GM04503 (cell line): ENCODE measurements at regions not wholly inside any gene's neighbourhood (a gene's known extent, or its start where the extent isn't known, plus 50 kb on each side); places are given as distances from the start of the nearest gene placed in this dataset.
"Not testable (repeated sequence)": the region's sequence is repeated elsewhere in the genome, so short reads cannot be mapped to it uniquely, and the experiment has no call there.

Experiments
- DNase-seq: peaks from one replicate; pipeline ENCODE4 v3.0.0-alpha.2; 2012; ENCODE audit warnings: low read depth

DNA sequence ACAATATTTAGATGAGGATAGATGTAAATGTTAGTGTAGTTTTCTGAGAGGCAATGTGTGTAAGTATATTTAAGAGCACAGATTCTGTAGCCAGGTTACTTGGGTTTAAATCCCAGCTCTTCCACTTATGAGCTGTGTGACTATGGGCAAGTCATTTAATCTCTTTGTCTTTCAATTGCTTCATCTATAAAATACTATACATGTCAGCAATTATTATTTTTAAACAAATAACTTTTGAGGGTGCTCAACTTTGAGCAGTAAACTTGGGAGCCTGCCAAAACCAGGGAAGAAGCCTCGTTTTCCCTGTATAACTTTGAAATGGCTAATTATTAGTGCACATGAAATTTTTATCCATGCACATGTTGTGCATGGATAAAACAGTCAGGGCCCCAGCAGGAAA lies 222.8 kb downstream of the FOXD2 start:
- no peak for DNase-seq

DNA sequence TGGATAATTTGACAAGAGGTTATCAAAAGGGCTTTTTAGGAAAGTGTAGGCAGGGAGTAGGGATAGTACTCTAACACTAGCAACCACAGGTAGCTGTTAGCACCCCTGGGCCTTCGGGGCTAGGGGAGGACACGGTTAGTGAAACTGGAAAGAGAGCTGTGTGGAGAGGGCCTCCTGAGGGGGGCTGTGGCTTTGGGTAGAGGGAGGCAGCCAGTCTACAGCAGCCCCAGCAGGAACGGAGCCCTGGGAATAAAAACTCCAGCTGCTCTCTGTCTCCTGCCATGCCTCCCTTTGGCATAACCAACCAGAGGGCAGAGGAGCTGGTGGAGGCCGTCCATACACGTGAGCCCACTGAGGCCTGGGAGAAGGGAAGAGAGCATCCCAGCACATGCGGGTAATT lies 223.2 kb downstream of the FOXD2 start:
- no peak for DNase-seq

DNA sequence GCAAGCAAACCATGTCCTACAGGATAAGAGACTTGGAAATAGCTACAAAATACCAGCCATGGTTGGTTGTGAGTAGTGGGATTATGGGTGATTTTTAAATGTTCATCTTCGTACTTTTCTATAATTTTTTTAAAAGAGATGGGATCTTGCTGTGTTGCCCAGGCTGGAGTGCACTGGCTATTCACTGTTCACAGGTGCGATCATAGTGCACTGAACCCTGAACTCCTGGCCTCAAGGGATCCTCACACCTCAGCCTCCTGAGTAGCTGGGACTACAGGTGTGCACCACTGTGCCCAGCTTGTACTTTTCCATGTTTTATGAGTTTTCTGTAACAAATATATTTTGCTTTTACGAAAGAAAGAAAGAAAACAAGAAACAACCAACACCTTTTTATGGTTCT lies 224.2 kb downstream of the FOXD2 start:
- DNase-seq: no peak

DNA sequence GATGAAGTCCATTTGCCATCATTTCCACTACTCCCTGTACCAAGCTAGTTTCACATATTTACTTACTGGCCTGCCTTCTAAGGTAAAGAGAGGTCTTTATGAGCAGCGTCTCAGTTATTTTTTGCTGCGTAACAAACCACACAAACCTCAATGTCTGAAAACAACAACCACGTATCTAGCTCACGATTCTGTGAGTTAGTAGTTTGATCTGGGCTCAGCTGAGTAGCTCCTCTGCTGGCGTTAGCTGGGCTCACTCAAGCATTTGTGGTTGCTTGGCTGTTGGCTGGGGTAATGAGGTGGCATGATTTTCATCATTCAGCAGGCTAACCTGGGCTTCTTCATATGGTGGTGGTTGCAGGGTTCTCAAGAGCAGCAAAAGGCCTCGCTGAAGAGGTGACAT lies 225.4 kb downstream of the FOXD2 start:
- DNase-seq: no peak

DNA sequence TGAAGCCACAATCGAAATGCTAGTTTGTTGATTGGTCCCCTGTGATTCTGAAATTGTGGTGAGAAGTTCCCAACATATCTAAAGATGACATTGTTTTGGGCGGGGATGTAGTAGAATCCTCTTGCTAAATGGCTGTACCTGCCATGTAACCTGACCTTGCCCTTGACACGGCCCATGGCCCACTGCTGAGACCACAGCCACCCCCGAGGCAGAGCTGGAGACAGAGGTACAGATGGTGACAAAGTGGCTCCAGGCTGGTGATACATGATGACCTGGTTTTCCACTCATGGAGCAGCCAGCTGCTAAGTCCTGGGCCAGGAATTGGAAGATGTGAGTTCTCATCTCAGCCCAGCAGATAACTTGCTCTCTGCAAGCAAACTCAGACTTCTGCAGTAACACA lies 226.5 kb downstream of the FOXD2 start:
- DNase-seq: no peak

DNA sequence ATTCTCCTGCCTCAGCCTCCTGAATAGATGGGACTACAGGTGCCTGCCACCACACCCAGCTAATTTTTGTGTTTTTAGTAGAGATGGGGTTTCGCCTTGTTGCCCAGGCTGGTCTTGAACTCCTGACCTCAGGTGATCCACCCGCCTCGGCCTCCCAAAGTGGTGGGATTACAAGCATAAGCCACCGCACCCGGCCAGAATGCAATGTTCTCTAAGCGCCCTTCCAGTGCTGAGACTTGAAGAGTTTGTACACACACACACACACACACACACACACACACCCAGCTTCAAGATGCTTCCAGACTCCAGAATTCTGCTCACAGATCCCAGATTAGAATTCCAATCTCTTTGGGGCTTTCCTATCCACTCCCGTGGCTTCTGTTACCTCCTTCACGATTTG lies 227.1 kb downstream of the FOXD2 start:
- DNase-seq: not testable (repeated sequence)

DNA sequence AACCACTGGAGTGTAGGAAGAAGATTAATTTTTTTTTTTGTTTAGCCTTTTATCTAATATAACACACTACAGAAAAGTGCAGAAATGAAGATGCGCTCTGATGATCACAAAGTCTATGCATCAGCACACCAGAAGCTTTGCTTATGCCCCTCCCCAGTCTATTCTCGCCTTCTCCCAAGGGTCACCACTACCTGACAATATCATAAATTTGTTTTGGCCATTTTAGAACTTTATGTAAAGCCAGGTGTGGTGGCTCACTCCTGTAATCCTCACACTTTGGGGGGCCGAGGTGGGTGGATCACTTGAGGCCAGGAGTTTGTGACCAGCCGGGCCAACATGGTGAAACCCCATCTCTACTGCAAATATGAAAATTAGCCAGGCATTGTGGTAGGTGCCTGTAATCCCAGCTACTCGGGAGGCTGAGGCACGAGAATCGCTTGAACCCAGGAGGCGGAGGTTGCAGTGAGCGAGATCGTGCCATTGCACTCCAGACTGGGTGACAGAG lies 231.3 kb downstream of the FOXD2 start:
- no peak for DNase-seq

DNA sequence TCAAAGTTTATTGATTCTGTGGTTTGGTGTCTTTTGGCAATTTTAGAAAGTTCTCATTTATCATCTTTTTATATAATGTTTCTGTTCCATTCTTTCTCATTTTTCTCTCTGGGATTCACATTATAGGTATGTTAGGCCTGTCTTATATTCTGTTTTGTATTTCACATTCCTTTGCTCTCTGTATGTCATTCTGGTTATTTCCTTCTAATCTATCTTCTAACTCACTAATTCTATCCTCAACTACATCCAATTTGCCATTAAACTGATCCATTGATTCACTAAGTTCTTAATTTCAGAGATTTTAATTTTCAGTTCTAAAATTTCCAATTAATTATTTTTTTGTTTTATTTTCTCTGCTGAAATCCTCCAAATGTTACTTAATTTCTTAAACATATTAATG lies 234.8 kb downstream of the FOXD2 start:
- DNase-seq: no peak

DNA sequence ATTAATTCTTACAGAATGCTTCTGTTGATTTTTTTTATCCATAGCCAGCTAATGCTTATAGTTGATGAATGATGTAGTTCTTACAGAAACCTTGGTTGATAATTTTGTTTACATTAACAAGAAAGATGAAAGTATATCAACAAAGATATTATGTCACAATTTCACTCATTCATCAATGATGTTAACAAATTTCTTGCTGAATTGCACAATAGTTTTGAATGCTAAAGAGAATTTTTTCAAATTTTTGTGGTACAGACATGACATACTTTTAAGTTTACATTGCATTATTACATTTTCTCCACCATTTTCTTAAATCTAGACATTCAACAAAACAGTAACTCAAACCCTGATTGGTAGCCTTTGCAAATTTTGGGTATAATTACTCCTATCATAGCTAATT lies 236.3 kb downstream of the FOXD2 start:
- DNase-seq: no peak

DNA sequence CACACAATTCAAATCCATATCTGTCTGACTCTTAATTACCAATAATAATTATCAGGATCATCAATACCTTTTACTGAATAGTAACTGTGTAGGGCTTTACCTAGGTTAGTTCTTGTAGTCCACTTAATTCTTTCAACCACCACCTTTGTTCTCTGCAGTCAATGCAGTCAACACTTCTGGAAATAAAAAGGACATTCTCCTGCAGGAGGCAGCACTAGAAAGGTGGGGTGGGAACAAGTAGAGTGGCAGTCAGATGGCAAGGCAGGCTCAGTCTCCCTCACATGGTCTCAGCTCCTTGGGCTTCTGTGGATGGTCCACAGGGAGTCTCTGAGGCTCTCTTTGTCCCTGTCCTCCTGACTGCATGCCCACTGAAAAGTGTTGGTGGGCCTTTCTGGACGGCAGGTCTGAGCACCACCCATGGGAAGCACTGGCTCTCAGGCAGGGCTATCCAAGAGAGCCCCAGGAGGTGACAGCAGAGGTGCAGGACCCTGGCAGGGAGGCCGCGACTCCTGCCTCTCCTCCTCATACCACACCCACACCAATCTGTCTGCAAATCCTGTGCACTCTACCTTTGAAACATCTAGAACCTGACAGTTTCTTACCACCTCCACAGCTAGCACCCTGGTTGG lies 237.3 kb downstream of the FOXD2 start:
- DNase-seq: no peak

DNA sequence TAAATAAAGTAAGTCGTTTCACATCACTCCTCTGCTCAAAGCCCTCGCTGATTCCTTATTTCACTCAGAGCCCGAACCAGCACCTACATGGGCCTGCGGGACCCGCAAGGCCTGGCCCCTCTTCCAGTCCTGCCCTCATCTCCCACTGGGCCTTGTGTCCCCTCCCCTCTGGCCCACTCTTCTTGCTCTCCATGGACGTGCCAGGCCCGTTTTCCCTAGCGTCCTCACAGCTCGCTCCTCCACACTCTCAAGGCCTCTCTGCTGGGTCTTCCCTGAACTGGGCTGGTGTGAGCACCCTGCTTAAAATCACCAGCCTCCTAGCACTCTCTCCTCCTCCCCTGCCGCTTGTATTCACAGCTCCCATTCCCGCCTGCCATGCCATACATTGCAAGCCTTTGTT lies 237.9 kb downstream of the FOXD2 start:
- DNase-seq: no peak

DNA sequence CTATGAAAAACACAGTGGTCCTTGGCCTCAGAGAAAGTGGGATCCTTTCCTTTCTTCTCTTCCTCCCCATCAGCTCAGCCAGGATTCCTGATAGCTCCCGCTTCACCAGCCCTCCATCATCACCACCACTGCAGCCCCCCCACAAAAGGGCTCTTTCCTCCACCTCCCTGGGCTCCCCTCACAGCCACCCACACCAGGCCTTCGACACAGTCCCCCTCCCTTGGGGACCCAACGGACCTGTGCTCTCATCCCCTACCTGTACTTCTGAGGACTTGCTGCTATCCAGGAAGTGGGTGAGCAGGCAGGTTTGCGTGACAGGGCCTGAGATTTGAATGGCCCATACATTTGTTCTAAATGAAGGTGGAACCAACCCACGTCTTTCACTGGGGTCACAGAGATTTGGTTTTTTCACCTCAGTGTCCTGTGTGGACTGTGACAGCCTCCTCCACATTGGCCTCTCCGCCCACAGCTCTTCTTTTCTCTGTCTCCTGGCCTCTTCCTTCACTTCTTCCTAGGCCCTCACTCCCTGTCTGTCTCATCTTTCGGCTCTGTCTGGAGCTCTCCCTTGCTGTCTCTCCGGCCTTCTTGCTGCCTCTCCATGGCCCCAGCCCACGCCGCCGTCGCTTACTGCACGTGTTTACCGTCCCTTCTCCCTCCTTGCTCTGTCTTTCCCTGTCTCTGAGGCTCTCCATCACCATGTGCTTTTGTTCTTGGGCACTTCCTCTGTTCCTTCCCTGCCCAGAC lies 238.6 kb downstream of the FOXD2 start:
- no peak for DNase-seq

DNA sequence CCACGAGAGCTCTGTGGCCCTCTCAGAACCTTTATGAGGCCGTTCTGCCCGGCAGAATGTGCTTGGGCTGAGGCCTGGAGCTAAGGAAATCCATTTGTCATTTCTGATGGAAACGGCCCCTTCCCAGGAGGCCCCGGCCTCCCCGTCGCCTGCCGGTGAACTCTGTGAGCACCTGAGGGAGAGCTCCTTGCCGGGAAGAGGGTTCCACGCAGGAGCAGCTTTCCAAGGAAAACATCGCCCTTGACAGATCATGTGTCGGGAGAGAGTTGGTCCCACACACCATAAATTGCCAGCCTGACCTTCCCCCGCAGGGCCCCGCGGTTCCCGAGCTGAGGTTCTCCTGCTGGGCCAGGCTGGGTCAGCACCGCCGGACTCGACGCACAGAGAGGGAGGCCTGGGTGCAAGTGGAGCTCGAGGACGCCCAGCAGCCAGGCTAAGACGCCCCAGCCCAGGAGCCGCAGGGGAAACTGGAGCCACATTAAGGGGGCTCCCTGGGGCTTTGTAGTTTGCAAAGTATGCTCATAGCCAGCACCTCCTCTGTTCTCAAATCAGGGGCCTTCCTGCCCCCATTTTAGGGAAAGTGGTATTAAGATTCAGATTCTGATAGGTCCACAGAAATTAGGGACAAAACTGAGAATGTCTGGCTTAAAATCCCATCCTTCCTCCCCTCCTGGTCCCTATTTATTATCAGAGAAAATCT lies 239.5 kb downstream of the FOXD2 start:
- no peak for DNase-seq

DNA sequence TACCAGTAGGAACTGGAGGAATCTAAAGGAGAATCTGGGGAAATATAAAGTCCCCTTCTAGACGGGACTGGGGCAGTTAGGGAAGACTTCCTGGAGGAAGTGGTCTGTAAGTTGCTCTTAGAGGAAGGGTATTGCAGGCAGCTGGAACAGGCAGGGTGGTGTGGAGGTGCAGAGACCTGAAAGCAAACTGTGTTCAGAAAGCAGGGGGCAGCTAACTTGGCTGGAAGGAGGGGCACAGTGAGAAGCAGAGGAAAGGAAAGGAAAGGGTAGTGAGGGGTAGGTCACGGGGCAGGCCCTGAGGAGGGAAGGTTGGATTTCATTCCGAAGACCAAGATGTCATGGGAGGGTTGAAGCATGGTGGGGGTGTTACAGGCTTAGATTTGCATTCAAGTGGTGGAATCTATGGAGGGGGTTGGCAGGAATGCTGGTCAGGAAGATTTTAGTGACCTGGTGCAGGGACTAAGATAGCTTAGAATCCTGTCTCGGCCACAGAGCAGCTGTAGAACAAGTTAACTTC lies 240.7 kb downstream of the FOXD2 start:
- no peak for DNase-seq

DNA sequence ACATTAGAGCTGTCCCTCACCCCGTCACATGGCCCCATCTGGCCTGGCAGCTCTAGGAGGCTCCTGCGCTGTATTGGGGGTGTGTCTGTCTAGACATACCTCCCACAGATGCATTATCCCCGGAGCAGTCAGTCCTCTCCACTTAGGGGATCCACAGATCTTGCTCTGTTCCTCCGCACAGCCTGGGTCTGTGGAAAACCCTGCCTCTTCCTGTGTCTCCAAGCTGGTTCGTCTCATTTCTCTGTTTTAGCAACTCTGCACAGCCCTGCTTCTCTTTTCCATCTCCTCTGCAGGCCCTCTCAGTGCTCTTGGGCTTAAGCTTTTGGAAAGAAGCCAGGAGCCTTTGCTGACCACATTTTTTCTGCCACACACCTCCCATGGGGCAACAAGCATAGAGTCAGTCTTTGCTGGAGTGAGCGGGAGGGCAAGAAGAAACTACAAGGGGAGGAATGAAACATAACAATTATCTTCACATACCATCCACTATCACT lies 241.5 kb downstream of the FOXD2 start:
- no peak for DNase-seq

DNA sequence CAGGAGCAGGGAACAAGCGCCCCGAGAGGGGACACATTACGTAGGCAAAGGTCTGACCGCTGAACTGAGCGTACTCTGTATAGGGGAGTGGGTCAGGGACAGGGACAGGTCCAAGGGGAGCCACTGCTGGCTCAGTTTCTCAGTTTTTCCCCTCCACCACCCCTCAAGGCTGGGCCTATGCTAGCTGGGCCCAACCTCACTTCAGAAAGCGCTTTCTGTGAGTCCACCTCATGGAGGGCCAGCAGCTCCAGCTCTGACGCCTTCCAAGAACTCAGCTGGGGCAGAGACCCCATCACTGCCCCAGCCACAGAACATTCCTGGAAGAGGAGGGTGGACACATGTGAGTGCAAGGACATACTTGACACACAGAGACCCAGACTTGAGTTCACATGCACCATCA lies 242.0 kb downstream of the FOXD2 start:
- no peak for DNase-seq

DNA sequence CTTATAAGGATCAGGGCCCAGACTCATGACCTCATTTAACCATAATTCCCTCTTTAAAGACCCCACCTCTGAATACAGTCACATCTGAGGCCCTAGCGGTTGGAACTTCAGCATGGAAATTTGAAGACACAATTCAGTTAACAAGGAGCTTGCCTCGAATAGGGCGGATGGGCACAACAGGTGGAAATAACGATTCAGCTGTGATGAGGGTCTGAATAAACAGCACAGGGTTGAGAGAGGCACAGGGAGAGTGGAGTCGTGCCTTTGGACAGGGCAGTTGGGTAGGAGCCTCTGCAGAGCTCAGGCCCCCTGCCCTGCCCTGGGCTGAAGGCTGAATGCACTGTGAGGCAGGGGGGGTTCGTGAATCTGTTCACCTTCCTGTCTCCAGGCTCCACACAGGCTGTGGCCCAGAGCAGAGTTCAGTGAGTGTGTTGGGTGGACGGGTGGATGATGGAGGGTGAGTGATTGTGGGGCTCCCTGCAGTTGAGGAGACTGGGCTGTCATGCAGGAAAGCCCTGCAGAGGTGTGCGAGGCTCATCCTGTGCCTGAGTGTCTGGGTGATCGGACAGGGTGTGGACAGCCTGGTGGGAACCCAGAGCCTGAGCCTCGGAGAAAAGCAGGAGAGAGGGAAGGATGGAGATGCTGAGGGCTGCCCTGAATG lies 243.1 kb downstream of the FOXD2 start:
- DNase-seq: no peak

DNA sequence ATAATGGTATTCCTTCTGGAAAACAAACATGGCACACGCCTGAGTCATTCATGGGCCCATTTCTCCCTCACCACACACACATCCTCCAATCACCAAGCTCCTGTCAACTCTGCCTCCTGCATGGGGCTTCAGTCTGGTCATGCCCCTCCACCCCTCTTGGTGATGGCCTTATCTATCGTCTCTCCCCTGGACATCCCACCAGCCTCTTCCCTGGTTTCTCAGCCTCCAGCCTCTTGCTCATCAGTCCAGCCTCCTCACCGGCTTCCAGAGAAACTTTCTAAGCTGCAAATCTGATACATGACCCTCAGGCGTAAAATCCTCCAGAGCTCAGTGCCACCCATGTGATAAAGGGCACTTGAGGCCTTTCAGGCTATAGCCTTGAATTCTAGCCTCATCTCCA lies 243.9 kb downstream of the FOXD2 start:
- DNase-seq: no peak

DNA sequence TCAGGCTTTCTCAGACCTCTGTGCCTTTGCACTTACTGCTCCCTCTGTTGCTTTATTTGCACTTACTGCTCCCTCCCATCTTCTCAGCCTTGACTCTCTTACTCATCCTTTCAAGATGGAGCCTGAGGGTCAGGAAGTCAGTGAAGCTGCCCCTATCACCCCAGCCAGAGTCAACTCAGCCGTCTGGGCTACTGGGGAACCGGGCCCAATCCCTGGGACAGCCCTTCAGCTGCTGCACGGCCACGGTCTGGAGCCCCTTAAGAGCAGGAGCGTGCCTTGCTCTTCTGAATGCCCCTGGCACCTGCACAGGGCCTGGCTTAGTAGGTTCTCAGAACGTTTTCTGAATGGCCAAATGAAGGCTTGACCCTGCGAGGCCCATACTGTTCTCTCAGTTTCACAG lies 244.4 kb downstream of the FOXD2 start:
- no peak for DNase-seq

DNA sequence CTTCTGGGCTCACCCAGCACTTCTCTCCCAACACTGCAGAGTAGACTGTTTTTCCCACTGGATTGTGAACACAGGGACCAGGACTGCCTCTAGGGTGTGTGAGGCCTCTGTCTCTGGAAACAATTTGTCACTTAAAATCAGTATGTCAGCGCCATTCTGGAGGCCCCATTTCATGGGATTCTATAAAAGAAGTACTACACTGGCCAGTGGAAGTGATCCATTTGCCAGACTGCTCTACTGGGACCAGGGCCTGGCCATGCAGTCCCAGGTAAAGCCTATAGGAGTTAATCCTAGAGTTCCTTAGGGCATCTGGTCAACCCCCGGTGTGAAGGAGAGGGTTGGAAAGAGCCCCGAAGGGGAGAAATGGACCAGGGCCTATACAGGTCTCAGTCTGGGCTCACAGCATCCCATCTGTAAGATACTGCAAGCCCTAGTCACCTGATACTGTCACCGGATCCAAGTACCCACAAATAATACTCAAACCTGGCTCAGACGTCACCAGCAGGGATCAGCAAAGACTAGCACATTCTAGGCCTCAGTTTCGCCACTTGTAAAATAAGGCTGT lies 245.0 kb downstream of the FOXD2 start:
- DNase-seq: no peak

DNA sequence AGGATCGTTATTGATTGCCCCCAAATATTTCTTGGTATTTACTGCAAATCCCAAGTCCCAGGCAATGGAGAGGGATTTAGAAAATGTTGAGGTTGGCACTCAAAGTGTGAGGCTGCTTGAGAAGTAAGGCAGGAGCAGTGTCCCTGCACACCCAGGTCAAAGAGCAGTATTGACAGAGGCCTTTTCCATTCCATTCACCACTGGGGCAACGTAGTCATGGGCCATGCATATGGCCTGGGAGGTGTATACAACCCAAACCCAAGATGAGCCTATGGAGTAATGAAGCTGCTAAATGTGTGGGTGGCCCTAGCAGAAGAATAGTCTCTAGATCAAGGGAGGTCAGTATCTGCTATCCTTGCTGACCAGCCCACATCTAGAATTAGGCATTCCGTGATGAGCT lies 245.6 kb downstream of the FOXD2 start:
- no peak for DNase-seq

DNA sequence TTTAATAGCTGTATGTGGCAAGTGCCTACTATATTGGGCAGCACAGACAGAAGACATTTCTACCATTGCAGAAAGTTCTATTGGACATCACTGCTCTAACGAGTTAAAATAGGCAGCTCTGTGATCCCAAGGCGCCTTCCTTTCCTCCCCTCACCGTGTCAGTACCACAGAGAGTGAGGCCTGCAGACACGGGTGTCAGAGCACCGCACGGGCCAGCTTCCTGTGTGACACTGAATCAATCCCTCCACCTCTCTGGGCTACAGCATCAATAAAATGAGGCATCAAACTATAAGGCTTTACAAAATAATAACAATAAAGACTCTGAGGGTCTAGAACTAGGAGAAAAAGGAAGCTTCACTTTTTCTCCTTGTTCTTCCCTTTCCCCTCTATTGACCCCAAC lies 246.7 kb downstream of the FOXD2 start:
- no peak for DNase-seq
